ENCODE measurements at regions not wholly inside any gene's neighbourhood (a gene's known extent, or its start where the extent isn't known, plus 50 kb on each side); places are given as distances from the start of the nearest gene placed in this dataset.

- BruUV-seq (replicated peaks): no TSS peak
- no peak overlapping the region for H3K4me3 ChIP-seq (replicated peaks in 1 of 2; ENCODE audit: low read depth in 1 of 2, low read length in 2 of 2)
- no peaks in the 10 kb centered on the region for H3K36me3 ChIP-seq (ENCODE audit: control insufficient read depth in 1 of 2, insufficient read depth in 2 of 2, low read length in 2 of 2)
- CTCF ChIA-PET: no interaction called here
- H3K79me2 ChIP-seq (ENCODE audit: insufficient read depth, low read length): no peaks in the 10 kb centered on the region
- RAD21 ChIA-PET (ENCODE audit: low non-redundant PET in 1 of 2, low total read pairs in 2 of 2, uncharacterized antibody in 2 of 2, unreplicated experiment in 2 of 2): no interaction called here
- DNase-seq (ENCODE audit: low read depth, low spot score): no peak
- intact Hi-C loops (cut with micrococcal nuclease): no loop called here
- no peak overlapping the region for H3K4me2 ChIP-seq (ENCODE audit: low read length)
- no peak for ATAC-seq
- no peaks in the 10 kb centered on the region for H3K9me3 ChIP-seq (ENCODE audit: control insufficient read depth in 1 of 2, insufficient read depth in 1 of 2, low read depth in 1 of 2, low read length in 2 of 2)
- no peaks in the 10 kb centered on the region for H3K4me1 ChIP-seq (ENCODE audit: control insufficient read depth in 1 of 2, insufficient read depth in 2 of 2, low read length in 2 of 2)
- peaks cover 11% of the 10 kb centered on the region for H3K27me3 ChIP-seq (ENCODE audit: insufficient read depth, low read length)
- no peak for TF ChIP-seq RAD21 (IDR thresholded peaks at IDR 0.05; ENCODE audit: low read depth)
- no peak for TF ChIP-seq POLR2A (IDR thresholded peaks at IDR 0.05; ENCODE audit: borderline replicate concordance, extremely low read depth, insufficient read depth, insufficient read length)
- no peak for TF ChIP-seq FOSL1 (IDR thresholded peaks at IDR 0.05; ENCODE audit: low read depth)
- TF ChIP-seq CBX3 (IDR thresholded peaks at IDR 0.05; ENCODE audit: low read depth): no peak
- TF ChIP-seq ZFX (IDR thresholded peaks at IDR 0.05): no peak
- TF ChIP-seq YY1 (IDR thresholded peaks at IDR 0.05; ENCODE audit: extremely low read depth, insufficient replicate concordance, low read depth, low read length): no peak
- TF ChIP-seq ZBTB33 (IDR thresholded peaks at IDR 0.05; ENCODE audit: extremely low read depth, insufficient replicate concordance, low read length): no peak
- TF ChIP-seq SP1 (IDR thresholded peaks at IDR 0.05; ENCODE audit: low read depth): no peak
- no peak for TF ChIP-seq SIN3A (IDR thresholded peaks at IDR 0.05; ENCODE audit: low read depth)
- no peak for TF ChIP-seq EZH2 (IDR thresholded peaks at IDR 0.05)
- no peak for TF ChIP-seq CTCF (IDR thresholded peaks at IDR 0.05 in 2 of 3, conservative IDR thresholded peaks at IDR 0.05 in 1 of 3; ENCODE audit: borderline replicate concordance in 1 of 3, insufficient read depth in 1 of 3, low read depth in 2 of 3, low read length in 2 of 3)
- TF ChIP-seq ZNF274 (IDR thresholded peaks at IDR 0.05; ENCODE audit: low read depth, low read length): no peak
- TF ChIP-seq JUND (IDR thresholded peaks at IDR 0.05): no peak
- no peak for TF ChIP-seq CEBPB (IDR thresholded peaks at IDR 0.05; ENCODE audit: low read depth)
- TF ChIP-seq MAX (IDR thresholded peaks at IDR 0.05): no peak
- POLR2A ChIA-PET: no interaction called here
- no peaks in the 10 kb centered on the region for H4K20me1 ChIP-seq (ENCODE audit: insufficient read depth)
- H3K27ac ChIP-seq (ENCODE audit: low read depth, low read length): no peak overlapping the region
- H3K9me2 ChIP-seq (ENCODE audit: insufficient read depth): no peaks in the 10 kb centered on the region
- no peak overlapping the region for H2AFZ ChIP-seq (ENCODE audit: low read depth, low read length, poor library complexity, severe bottlenecking)
- no peak overlapping the region for H3K9ac ChIP-seq (ENCODE audit: low read length)
Observed at GRCh38 chr12:105822131-105823105, 316.3 kb downstream of the NUAK1 start.
